HepG2 (cell line): ENCODE measurements at regions not wholly inside any gene's neighbourhood (a gene's known extent, or its start where the extent isn't known, plus 50 kb on each side); places are given as distances from the start of the nearest gene placed in this dataset.

ENCODE experiments used
- HDAC2 ChIP-seq: sonication (generic); formaldehyde crosslinking; IDR thresholded peaks from 2 replicates; pipeline ENCODE4 v1.4.0; 2020; ENCODE audit warnings: missing genetic modification reagents
- KDM4B ChIP-seq: sonication (generic); formaldehyde crosslinking; IDR thresholded peaks from 2 replicates; pipeline ENCODE4 v1.4.0; 2020; ENCODE audit warnings: missing genetic modification reagents
- PAF1 ChIP-seq: IDR thresholded peaks from 2 replicates; pipeline ENCODE4 v1.6.1; 2016; ENCODE audit warnings: missing genetic modification reagents, missing compliant biosample characterization
- TEAD2 ChIP-seq: sonication (generic); formaldehyde crosslinking; IDR thresholded peaks from 2 replicates; pipeline ENCODE4 v1.9.0; 2021; ENCODE audit warnings: missing genetic modification reagents
- ZNF609 ChIP-seq: sonication (generic); formaldehyde crosslinking; IDR thresholded peaks from 2 replicates; pipeline ENCODE4 v1.4.0; 2020; ENCODE audit warnings: mild to moderate bottlenecking, missing genetic modification reagents, borderline replicate concordance

- TF ChIP-seq PAF1 (CRISPR knock-in tag) (no peak), ZNF609 (CRISPR knock-in tag) (no peak), HDAC2 (CRISPR knock-in tag) (no peak), TEAD2 (CRISPR knock-in tag) (no peak), KDM4B (no peak)
Measured at GRCh38 chr4:110824344-110824743, 201.5 kb upstream of the PITX2 start.
